Middle frontal gyrus (tissue), 1 donor: ENCODE measurements at regions not wholly inside any gene's neighbourhood (a gene's known extent, or its start where the extent isn't known, plus 50 kb on each side); places are given as distances from the start of the nearest gene placed in this dataset.

Experiments used
- DNase-seq: peaks from one replicate; pipeline ENCODE4 v3.0.0-alpha.2; 2015; ENCODE audit warnings: low spot score; ENCODE audit errors: extremely low spot score

DNA sequence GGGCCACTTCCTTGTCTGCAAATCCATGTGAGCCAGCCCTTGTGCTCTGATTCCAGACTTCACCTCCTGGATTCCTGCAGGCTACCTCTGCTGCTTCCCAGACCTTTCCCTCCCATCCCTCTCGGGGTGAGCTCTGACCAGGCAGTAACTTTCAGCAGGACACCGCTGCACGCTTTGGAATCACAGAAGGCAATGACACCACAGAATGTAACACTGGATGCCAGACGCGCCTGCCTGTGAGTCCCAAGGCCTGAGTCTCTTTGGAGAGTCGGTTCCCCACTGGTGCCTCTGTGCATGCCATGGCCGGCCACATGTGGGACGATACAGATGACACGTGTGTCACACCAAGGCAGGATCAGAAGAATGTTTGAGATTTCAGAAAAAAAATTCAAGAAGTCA, 89.7 kb upstream of the ERRFI1 start:
- no peak for DNase-seq

DNA sequence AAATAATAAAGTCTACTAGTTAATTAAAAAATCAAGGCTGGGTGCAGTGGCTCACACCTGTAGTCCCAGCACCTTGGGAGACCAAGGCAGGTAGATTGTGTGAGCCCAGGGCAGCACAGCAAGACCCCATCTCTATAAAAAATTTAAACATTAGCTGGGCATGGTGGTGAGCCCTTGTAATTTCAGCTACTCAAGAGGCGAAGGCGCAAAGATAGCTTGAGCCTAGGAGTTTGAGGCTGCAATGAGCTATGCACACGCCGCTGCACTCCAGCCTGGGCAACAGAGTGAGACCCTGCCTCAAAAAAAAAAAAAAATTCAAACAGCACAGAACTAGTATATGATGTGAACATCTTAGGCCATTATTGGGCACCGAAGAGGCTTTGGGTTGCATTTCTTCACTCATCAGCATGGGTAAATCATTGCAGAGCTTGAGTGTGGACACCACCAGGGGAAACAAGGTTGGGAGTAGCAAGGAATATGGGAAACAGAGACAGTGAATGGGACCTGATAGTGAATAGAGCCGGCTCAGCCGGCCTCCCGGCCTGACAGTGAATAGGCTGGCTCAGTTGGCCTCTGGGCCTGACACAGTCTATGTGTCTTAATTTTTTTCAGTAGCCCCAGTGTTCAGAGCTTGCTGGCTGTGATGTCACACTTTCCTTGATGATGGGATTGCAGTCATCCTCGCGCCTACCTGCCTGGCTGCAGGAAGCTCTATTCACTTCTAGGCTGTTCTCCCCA, 89.1 kb upstream of the ERRFI1 start:
- no peak for DNase-seq

- no peak for DNase-seq
Observed at GRCh38 chr1:8113262-8114220, 87.4 kb upstream of the ERRFI1 start.

GRCh38 chr1:8112611-8113261, 86.6 kb upstream of the ERRFI1 start:
- no peak for DNase-seq

DNA sequence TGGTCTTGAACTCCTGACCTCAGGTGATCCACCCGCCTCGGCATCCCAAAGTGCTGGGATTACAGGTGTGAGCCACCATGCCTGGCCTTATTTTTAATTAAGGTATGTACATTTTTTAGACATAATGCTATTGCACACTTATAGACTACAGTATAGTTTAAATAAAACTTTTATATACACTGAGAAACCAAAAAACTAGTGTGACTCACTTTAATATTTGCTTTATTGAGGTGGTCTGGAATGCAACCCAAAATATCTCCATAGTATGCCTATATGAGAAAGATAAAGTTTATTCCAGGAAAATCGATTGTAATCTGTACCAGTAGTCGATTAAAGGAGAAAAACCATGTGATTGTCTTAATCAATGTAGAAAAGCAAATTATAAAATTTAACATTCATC, 85.5 kb upstream of the ERRFI1 start:
- no peak for DNase-seq

DNA sequence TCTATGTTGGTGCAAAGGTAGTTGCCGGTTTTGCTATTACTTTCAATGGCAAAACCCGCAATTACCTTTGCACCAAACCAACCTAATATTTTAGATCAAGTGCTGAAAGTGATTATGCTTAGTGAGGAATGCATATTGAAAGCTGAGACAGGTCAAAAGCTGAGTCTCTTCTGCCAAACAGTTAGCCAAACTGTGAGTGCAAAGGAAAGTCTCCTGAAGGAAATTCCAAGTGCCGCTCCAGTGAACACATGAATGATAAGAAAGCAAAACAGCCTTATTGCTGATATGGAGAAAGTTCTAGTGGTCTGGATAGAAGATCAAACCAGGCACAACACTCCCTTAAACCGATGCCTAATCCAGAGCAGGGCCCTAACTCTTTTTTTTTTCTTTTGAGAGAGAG, 83.1 kb upstream of the ERRFI1 start:
- DNase-seq = no peak

- no peak for DNase-seq
Observed at GRCh38 chr1:8107897-8108296, 81.8 kb upstream of the ERRFI1 start.

DNA sequence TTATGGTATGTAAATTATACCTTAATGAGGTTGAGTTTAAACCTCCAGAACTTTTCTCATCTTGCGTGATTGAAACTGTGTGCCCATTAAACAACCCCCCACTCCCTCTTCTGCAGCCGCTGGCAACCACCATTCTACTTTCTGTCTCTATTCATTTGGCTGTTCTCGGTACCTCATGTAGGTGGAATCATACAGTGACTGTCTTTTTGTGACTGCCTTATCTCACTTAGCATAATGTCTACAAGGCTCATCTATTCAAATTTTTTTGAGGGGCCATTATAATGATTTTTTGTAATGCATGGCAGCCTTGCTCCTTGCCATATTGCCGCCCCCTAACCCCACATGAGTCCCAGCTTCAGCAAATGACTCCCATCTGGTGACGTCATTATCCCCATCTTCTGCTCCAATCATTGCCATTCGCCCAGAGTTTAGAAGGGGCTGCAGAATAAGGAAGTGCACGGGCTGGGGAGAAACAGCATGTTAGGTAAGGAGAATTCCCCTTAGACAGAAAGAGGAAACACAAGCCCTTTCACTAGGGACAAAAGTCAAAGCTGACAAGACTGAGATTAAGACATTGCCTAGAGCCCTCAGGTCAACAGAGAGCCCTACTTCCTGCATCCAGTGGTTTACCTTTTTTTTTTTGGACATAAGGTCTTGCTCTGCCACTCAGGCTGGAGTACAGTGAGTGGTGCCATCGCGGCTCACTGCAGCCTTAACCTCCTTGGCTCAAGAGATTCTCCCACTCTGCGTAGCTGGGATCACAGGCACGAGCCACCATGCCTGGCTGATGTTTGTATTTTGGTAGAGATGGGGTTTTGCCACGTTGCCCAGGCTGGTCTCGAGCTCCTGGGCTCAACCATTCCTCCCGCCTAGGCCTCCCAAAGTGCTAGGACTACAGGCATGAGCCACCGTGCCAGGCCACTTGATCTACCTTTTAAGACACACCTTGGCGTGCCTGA, 78.4 kb upstream of the ERRFI1 start:
- DNase-seq = no peak

- DNase-seq = no peak
Observed at GRCh38 chr1:8097908-8098307, 71.8 kb upstream of the ERRFI1 start.

DNA sequence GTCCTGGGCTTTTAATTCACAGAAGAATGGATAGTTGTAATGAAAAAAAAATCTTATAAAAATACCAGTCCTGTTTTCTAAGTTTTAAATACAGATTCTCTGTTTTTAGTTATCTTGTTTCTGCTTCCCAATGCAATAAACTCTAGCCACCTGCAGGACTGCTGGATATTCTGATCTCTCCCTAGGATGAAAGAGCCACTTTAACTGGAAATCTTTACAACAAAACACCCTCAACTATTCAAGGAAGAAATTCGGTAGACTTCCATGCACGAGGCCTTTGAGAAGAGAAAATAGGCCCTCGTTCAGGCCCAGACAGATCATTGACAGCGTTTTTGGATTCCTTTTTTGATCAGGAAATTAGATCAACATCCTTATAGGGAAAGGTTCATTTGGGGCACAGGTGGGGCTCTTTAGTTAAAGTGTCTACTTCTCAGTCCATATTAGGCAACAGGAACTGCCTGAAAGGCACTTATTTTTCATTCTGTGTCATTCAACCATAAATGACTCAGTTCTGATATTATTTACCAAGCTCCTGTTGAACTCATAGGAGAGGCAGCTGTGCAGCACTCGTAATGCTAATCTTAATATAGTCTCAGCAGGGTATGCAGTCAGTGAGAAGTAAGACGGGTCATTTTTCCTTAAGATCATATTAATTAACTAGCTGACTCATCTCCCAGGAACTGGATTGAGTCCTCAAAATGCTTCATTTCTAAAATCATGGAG, 71.1 kb upstream of the ERRFI1 start:
- no peak for DNase-seq

DNA sequence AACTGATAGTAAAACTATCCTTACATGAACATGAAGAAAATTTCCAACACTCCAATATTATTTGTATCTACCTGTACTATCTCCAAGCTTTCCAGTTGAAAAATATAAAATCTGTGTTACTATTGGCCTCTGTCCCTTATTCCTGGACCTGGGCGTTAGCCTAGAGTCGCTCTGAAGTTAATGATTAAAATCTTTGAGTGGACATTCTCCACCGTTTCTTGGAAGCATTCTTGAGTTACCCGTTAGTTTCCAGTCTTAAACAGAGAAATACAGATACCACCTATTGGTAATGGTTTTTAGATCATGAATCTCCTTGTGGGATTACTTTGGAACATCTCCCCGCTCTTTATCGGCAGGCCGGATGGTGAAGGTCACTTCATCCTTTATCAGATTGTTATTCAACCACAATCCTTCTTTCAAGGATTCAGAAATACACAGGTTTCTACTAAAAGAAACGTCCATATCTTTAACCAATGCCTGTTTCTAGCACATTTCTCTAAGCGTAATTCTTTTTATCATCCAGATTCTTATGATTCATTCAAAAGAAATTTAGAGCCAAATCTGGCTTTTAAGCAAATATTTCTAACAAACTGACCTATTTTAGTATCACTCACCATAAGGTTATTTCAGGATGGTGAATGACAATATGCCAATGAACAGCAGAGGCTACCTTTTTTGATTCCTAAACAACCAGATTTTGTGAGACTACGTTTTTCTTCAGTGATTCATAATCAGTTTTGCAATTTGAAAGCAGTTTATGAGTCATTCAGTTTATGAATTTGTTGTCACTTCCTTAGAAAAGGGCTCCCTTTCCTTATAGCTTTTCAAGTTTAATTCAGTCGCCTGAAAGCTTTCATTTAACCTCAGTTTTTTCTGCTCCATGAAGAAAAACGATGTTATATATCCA, 70.2 kb upstream of the ERRFI1 start:
- DNase-seq = no peak

GRCh38 chr1:8095584-8095983, 69.5 kb upstream of the ERRFI1 start:
- no peak for DNase-seq

- DNase-seq = no peak
Observed at GRCh38 chr1:8094481-8095241, 68.6 kb upstream of the ERRFI1 start.

DNA sequence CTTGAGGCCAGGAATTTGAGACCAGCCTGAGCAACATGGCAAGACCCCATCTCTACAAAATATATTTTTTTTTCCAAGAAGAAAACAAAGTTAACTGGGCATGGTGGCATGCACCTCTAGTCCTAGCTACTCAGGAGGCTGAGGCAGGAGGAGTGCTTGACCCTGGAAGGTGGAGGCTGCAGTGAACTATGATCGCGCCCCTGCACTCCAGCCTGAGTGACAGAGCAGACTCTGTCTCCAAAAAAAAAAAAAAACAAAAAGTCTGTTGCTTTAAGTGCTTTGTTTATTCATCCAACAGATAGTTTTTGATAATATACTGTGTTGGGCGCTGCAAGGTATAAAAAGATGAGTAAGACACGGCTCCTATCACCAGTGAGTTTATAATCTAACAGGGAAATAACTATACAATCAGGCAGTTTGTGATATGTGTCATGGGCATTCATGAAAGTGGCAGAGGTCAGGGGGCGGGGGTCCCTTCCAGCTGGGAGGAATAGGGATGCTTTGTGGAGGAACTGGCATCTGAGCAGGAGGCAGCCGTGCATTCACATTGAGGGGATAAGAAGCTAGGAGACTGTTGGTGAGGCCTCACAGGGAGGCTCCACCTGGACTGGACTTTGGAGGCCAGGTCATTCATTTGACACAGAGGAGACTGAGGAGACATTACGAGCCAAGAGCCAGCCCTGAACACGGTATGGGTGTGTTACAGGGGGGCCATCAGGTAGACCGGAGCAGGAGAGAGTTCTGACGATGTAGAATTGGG, 67.3 kb upstream of the ERRFI1 start:
- no peak for DNase-seq

DNA sequence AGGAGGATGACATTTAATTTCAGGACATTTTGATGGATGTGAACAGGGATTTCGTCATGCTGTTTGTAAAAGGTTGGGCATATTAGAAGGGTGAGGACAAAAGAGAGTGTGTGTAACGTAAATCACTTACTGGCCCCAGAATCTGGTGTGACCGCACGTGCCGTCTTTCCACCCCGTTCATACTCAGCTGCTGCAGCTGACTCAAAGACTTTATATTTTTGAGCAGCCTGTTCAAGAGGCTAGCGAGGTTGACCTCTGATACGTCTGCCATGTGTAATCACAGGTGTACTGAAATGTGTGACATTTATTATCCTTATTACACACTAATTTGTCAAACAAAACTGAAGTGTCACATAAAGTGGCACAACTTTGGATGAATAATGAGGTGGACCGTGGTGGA, 66.5 kb upstream of the ERRFI1 start:
- no peak for DNase-seq

- DNase-seq = no peak
Observed at GRCh38 chr1:8091691-8092090, 65.6 kb upstream of the ERRFI1 start.

GRCh38 chr1:8090241-8090702, 64.2 kb upstream of the ERRFI1 start:
- DNase-seq = no peak
